ENCODE measurements at regions not wholly inside any gene's neighbourhood (a gene's known extent, or its start where the extent isn't known, plus 50 kb on each side); places are given as distances from the start of the nearest gene placed in this dataset.

DNA sequence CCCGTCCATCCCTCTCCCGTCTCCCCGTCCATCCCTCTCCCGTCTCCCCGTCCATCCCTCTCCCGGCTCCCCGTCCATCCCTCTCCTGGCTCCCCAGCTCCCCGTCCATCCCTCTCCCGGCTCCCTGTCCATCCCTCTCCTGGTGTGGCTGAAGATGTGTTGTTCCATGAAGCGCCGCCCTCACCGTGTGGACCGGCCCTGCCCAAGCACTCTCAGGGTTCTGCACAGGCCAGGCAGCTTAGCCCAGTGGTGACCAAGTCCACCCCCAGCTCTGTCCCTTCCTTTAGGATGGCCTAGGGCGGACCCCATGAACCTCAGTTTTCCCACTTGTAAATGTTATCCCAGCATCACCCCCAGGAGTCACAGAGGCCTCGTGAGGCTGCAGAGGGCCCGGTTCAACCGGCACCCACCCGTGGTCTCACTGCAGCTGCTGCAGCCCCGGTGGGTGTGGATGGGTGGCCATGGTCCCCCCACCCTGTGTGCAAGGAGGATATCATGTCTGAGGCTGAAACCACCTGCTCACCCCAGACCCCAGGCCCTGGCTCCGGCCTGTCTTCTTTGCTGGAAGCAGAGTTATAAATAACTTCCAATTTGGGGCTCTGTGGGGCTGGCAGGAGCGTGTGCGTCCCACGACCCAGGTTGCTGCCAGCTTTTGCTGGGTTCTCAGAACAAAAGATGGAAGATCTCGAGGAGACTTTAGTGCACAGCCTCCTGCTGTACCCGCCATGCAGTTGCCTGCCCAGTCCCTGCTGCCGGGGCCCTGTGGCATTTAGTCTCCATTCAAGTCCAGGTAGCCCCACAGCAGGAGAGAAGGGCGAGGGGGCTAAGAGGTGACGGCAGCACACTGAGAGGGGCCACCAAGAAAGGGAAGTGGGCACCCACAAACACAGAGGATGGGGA lies 1147.8 kb downstream of the BRD1 start:
- Histone ChIP-seq H3K4me1 (ENCODE audit: control insufficient read depth, insufficient read depth, low read length) (no peaks in the 10 kb centered on the region), H3K9ac (ENCODE audit: low read length in 2 of 2) (no peak overlapping the region), H3K36me3 (ENCODE audit: control insufficient read depth in 2 of 2, insufficient read depth in 2 of 2, low read length in 2 of 2) (no peaks in the 10 kb centered on the region), H3K4me3 (ENCODE audit: low read length in 2 of 2) (no peak overlapping the region), H3K9me3 (ENCODE audit: control insufficient read depth in 2 of 2, low read length in 2 of 2) (no peaks in the 10 kb centered on the region), H3K27ac (ENCODE audit: low read length) (no peak overlapping the region), H3K27me3 (ENCODE audit: control insufficient read depth in 1 of 2, insufficient read depth in 2 of 2, low read length in 2 of 2) (no peaks in the 10 kb centered on the region)

- H3K27me3 ChIP-seq (ENCODE audit: control insufficient read depth in 1 of 2, insufficient read depth in 2 of 2, low read length in 2 of 2): no peaks in the 10 kb centered on the region
- H3K9me3 ChIP-seq (ENCODE audit: control insufficient read depth in 2 of 2, low read length in 2 of 2): peaks cover 0 to 3% of the 10 kb centered on the region in 2 donors
- H3K27ac ChIP-seq (ENCODE audit: low read length): no peak overlapping the region
- no peaks in the 10 kb centered on the region for H3K4me1 ChIP-seq (ENCODE audit: control insufficient read depth, insufficient read depth, low read length)
- H3K4me3 ChIP-seq (ENCODE audit: low read length in 2 of 2): no peak overlapping the region
- no peak overlapping the region for H3K9ac ChIP-seq (ENCODE audit: low read length in 2 of 2)
- no peaks in the 10 kb centered on the region for H3K36me3 ChIP-seq (ENCODE audit: control insufficient read depth in 2 of 2, insufficient read depth in 2 of 2, low read length in 2 of 2)
Measured at GRCh38 chr22:48678171-48679135, 1149.2 kb downstream of the BRD1 start.

DNA sequence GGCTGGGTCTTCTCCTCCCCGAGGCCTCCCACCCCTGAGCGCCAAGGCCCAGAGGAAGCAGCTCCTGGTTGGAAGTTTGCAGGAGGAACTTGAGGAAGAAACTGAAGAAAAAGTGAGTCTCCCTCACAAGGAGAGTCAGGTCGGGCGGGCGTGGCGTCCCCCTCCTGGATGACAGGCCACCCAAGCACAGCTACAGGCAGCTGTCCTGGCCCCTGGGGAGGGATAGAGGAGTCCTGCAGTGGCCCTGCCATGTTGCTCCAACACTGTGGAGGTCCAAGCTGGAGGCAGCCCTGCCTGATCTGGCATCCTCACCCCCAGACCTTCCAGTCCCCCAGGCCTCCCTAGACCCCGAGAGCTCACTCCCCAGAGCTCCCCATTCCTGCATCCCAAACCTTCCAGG lies 1150.1 kb downstream of the BRD1 start:
- H3K9me3 ChIP-seq (ENCODE audit: control insufficient read depth in 2 of 2, low read length in 2 of 2): peaks cover 2 to 11% of the 10 kb centered on the region in 2 donors
- H3K27me3 ChIP-seq (ENCODE audit: control insufficient read depth in 1 of 2, insufficient read depth in 2 of 2, low read length in 2 of 2): no peaks in the 10 kb centered on the region
- H3K4me1 ChIP-seq (ENCODE audit: control insufficient read depth, insufficient read depth, low read length): no peaks in the 10 kb centered on the region
- no peak overlapping the region for H3K27ac ChIP-seq (ENCODE audit: low read length)
- no peak overlapping the region for H3K9ac ChIP-seq (ENCODE audit: low read length in 2 of 2)
- no peak overlapping the region for H3K4me3 ChIP-seq (ENCODE audit: low read length in 2 of 2)
- no peaks in the 10 kb centered on the region for H3K36me3 ChIP-seq (ENCODE audit: control insufficient read depth in 2 of 2, insufficient read depth in 2 of 2, low read length in 2 of 2)

DNA sequence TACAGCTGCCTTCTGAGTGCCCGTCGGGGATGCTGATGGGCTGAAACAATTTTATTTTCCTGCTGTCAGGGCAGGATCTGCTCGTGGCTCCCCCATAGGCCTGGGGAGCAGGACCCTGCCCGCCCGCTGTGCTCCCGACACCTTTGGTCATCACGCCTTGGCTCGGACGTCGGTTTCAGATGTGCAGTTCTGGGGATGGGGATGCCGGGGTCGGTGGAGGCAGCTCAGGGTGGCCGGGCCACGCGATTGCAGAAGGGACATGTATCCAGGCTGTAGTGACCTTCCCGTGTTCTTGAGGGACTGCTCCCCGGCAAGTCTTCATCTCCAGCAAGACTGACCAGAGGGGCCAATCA lies 1150.5 kb downstream of the BRD1 start:
- no peaks in the 10 kb centered on the region for H3K4me1 ChIP-seq (ENCODE audit: control insufficient read depth, insufficient read depth, low read length)

DNA sequence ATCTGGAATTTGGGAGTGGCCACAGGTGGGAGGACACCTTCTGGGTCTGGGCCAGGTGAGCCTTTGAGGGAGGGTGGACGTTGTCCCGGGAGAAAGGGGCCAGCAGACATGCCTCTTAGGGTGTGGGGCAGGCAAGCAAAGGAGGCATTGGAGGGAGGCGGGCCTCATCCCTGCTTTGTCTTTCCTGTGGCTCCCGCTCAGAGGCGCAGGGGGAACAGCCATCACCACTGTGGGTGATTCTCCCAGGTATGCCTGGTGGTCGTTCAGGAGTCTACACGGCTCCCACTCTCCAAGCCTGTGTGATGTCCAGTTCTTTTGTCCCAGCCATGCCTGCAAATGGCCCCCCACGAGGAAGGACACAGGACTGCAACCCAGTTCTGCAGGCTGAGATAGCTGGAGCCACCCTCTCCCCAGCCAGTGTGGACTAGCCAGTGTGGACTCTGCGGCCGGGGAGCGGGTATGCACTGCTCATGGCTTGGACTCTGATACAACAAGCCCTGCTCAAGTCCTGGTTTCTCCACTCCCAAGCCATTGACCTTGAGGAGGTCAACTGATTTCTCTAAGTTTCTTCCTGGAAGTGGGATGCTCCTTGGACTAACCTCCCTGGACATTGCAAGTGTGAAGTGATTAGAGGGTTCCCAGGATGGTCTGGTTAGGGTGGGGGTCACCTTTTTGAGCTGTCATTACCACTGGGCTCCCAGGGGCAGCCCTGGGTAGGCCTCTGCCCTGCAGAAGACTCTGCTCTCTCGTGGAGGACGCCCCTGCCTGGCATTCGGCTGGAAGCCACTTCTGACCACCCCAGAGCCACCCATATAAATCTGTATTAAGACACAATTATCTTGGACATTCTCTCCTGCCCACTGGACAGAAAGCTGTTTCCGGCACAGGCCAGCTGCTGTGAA lies 1151.2 kb downstream of the BRD1 start:
- Histone ChIP-seq H3K4me3 (ENCODE audit: low read length in 2 of 2) (no peak overlapping the region), H3K9ac (ENCODE audit: low read length in 2 of 2) (no peak overlapping the region)

More for the DNA sequence above, 1150.5 kb downstream of the BRD1 start:
- Histone ChIP-seq H3K4me3 (ENCODE audit: low read length in 2 of 2) (no peak overlapping the region), H3K27ac (ENCODE audit: low read length) (no peak overlapping the region), H3K9ac (ENCODE audit: low read length in 2 of 2) (no peak overlapping the region), H3K9me3 (ENCODE audit: control insufficient read depth in 2 of 2, low read length in 2 of 2) (peaks cover 5 to 15% of the 10 kb centered on the region in 2 donors), H3K27me3 (ENCODE audit: control insufficient read depth in 1 of 2, insufficient read depth in 2 of 2, low read length in 2 of 2) (no peaks in the 10 kb centered on the region), H3K36me3 (ENCODE audit: control insufficient read depth in 2 of 2, insufficient read depth in 2 of 2, low read length in 2 of 2) (no peaks in the 10 kb centered on the region)

DNA sequence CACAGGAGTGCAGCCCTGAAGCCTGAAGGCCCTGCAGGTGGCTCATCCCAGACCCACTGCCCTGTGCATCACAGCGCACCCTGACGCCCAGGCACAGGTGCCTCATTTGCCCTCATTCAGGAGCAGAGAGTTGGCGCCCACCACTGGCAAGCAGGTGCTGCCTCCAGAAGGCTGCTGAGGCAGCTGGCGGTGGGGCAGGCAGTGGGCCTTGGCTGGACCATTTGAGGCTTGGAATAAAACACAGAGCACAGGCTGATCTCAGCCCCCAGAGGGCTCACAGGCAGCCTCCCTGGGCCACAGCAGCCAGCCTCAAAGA lies 1151.9 kb downstream of the BRD1 start:
- Histone ChIP-seq H3K36me3 (ENCODE audit: control insufficient read depth in 2 of 2, insufficient read depth in 2 of 2, low read length in 2 of 2) (no peaks in the 10 kb centered on the region), H3K9ac (ENCODE audit: low read length in 2 of 2) (no peak overlapping the region)

More for the DNA sequence above, 1151.2 kb downstream of the BRD1 start:
- Histone ChIP-seq H3K9me3 (ENCODE audit: control insufficient read depth in 2 of 2, low read length in 2 of 2) (peaks cover 10 to 17% of the 10 kb centered on the region in 2 donors), H3K27ac (ENCODE audit: low read length) (no peak overlapping the region), H3K36me3 (ENCODE audit: control insufficient read depth in 2 of 2, insufficient read depth in 2 of 2, low read length in 2 of 2) (no peaks in the 10 kb centered on the region), H3K4me1 (ENCODE audit: control insufficient read depth, insufficient read depth, low read length) (no peaks in the 10 kb centered on the region), H3K27me3 (ENCODE audit: control insufficient read depth in 1 of 2, insufficient read depth in 2 of 2, low read length in 2 of 2) (no peaks in the 10 kb centered on the region)

DNA sequence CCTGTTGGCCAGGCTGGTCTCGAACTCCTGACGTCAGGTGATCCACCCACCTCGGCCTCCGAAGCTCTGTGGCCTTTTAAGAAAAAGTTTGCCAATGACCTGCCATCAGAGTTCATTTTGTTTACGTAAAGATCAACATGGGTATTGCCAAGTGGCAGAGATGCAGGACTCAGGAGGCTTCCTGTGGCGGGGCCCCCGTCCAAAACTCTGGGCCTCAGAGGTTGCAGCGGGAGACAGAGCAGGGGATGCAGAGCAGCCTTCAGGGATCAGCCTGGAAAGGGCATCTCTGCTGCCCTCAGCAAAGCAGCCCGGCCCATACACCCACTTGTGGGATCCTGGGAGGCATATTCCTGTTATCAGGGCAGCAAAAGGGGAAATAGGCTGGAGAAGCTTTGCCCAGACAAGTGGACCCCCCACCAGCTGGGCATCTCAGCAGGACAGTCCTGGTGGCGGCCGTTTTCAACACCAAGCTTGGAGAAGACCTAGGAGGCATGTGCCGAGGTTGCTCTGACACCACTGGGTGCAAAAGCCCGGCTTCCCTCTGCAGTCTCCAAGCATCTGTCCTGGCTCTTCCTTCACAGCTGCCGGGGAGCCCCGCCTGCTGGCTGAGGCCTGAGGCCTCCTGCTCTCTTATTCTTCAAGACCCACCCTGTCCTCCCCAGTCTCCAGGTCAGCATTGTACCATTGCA lies 1152.4 kb downstream of the BRD1 start:
- H3K4me1 ChIP-seq (ENCODE audit: control insufficient read depth, insufficient read depth, low read length): no peaks in the 10 kb centered on the region
- H3K27ac ChIP-seq (ENCODE audit: low read length): no peak overlapping the region
- no peaks in the 10 kb centered on the region for H3K27me3 ChIP-seq (ENCODE audit: control insufficient read depth in 1 of 2, insufficient read depth in 2 of 2, low read length in 2 of 2)
- no peak overlapping the region for H3K4me3 ChIP-seq (ENCODE audit: low read length in 2 of 2)
- no peak overlapping the region for H3K9ac ChIP-seq (ENCODE audit: low read length in 2 of 2)
- H3K9me3 ChIP-seq (ENCODE audit: control insufficient read depth in 2 of 2, low read length in 2 of 2): peaks cover 10 to 24% of the 10 kb centered on the region in 2 donors
- no peaks in the 10 kb centered on the region for H3K36me3 ChIP-seq (ENCODE audit: control insufficient read depth in 2 of 2, insufficient read depth in 2 of 2, low read length in 2 of 2)

More for the DNA sequence above, 1151.9 kb downstream of the BRD1 start:
- Histone ChIP-seq H3K4me1 (ENCODE audit: control insufficient read depth, insufficient read depth, low read length) (no peaks in the 10 kb centered on the region), H3K27ac (ENCODE audit: low read length) (no peak overlapping the region), H3K4me3 (ENCODE audit: low read length in 2 of 2) (no peak overlapping the region), H3K9me3 (ENCODE audit: control insufficient read depth in 2 of 2, low read length in 2 of 2) (peaks cover 10 to 24% of the 10 kb centered on the region in 2 donors), H3K27me3 (ENCODE audit: control insufficient read depth in 1 of 2, insufficient read depth in 2 of 2, low read length in 2 of 2) (no peaks in the 10 kb centered on the region)

DNA sequence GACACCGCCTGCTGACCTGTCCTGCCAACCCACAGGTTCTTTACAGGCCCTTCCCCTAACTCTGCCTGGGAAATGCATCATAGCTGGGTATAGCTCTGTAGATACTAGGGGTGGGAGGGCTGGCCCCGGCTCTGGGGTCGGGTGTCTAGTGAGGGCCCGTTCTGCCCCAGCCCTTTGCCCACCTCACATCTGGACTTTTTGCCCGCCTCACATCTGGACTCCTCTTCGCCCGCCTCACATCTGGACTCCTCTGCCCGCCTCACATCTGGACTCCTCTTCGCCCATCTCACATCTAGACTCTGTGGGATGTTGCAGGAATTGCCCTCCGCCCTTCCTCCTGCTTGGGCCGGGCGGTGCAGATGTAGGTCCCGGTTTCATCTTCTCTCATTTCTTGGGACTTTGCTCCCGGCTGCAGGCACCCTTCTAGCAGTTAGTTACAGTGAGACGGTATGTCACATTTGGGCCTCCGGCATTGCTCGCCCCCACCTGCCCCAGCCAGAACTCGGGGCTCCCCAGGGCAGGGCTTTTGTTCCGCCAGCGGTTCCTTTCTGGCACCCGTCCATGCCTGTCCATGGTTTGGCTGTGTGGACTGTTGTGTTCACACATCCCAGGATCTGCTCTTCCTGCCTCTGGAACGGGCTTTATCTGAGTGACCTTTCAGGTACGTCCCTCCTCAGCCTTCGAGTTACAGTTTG lies 1153.7 kb downstream of the BRD1 start:
- Histone ChIP-seq H3K9ac (ENCODE audit: low read length in 2 of 2) (no peak overlapping the region), H3K9me3 (ENCODE audit: control insufficient read depth in 2 of 2, low read length in 2 of 2) (peaks cover 10 to 24% of the 10 kb centered on the region in 2 donors), H3K27me3 (ENCODE audit: control insufficient read depth in 1 of 2, insufficient read depth in 2 of 2, low read length in 2 of 2) (no peaks in the 10 kb centered on the region), H3K36me3 (ENCODE audit: control insufficient read depth in 2 of 2, insufficient read depth in 2 of 2, low read length in 2 of 2) (no peaks in the 10 kb centered on the region), H3K27ac (ENCODE audit: low read length) (no peak overlapping the region), H3K4me3 (ENCODE audit: low read length in 2 of 2) (no peak overlapping the region), H3K4me1 (ENCODE audit: control insufficient read depth, insufficient read depth, low read length) (no peaks in the 10 kb centered on the region)

DNA sequence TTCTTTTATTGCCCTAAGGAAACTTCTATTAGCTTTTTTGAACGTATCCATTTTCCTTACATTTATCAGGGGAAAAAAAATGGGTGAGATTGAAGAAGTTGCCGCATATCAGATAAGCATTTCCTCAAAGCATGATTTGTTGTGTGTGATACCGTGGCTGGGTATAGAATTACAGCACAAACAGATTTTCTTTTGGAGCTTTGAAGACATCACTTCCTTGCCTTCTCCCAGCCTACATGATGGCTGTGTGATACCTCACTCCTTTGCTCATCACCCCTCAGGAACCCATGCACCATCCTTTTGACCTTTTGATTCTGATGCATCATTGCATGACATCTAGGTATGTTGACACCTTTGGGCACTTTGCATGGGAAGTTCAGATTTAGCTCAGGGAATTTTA lies 1155.3 kb downstream of the BRD1 start:
- Histone ChIP-seq H3K27ac (ENCODE audit: low read length) (no peak overlapping the region), H3K9me3 (ENCODE audit: control insufficient read depth in 2 of 2, low read length in 2 of 2) (peaks cover 10 to 24% of the 10 kb centered on the region in 2 donors), H3K4me1 (ENCODE audit: control insufficient read depth, insufficient read depth, low read length) (no peaks in the 10 kb centered on the region), H3K27me3 (ENCODE audit: control insufficient read depth in 1 of 2, insufficient read depth in 2 of 2, low read length in 2 of 2) (no peaks in the 10 kb centered on the region), H3K9ac (ENCODE audit: low read length in 2 of 2) (no peak overlapping the region), H3K36me3 (ENCODE audit: control insufficient read depth in 2 of 2, insufficient read depth in 2 of 2, low read length in 2 of 2) (no peaks in the 10 kb centered on the region), H3K4me3 (ENCODE audit: low read length in 2 of 2) (no peak overlapping the region)

All from stomach smooth muscle (tissue), 2 donors.